ENCODE measurements at regions not wholly inside any gene's neighbourhood (a gene's known extent, or its start where the extent isn't known, plus 50 kb on each side); places are given as distances from the start of the nearest gene placed in this dataset.

GRCh38 chr12:46675736-46676135 lies 150.1 kb downstream of the SLC38A4 start:
- Histone ChIP-seq H3K27me3 (no peaks in the 10 kb centered on the region), H3K9ac (no peak overlapping the region), H3K4me1 (peaks cover 0 to 14% (median 0%) of the 10 kb centered on the region in 10 experiments; a peak in 4 of 20 replicates), H3K27ac (no peak overlapping the region), H3K4me3 (no peak overlapping the region), H3K9me3 (replicated peaks in 1 of 11) (no peaks in the 10 kb centered on the region), H3K36me3 (no peaks in the 10 kb centered on the region), H3K4me2 (no peak overlapping the region), H4K20me1 (no peaks in the 10 kb centered on the region)
- no peak for TF ChIP-seq Cebpa-rat (IDR thresholded peaks at IDR 0.05)

GRCh38 chr12:46674800-46675199 lies 151.0 kb downstream of the SLC38A4 start:
- Histone ChIP-seq H3K36me3 (no peaks in the 10 kb centered on the region), H3K27me3 (no peaks in the 10 kb centered on the region), H3K4me3 (no peak overlapping the region), H3K9me3 (replicated peaks in 1 of 11) (no peaks in the 10 kb centered on the region), H4K20me1 (no peaks in the 10 kb centered on the region), H3K27ac (no peak overlapping the region), H3K4me2 (no peak overlapping the region), H3K4me1 (peaks cover 0 to 14% (median 0%) of the 10 kb centered on the region in 10 experiments; a peak in 4 of 20 replicates), H3K9ac (no peak overlapping the region)
- no peak for TF ChIP-seq Cebpa-rat (IDR thresholded peaks at IDR 0.05)

GRCh38 chr12:46674129-46674528 lies 151.7 kb downstream of the SLC38A4 start:
- H3K4me1 ChIP-seq, result peaks cover 0 to 14% (median 0%) of the 10 kb centered on the region in 10 experiments; a peak in 4 of 20 replicates
- no peaks in the 10 kb centered on the region for H3K36me3 ChIP-seq
- no peaks in the 10 kb centered on the region for H4K20me1 ChIP-seq
- H3K27ac ChIP-seq, result no peak overlapping the region
- no peaks in the 10 kb centered on the region for H3K9me3 ChIP-seq (replicated peaks in 1 of 11)
- no peak overlapping the region for H3K4me3 ChIP-seq
- no peak overlapping the region for H3K9ac ChIP-seq
- no peaks in the 10 kb centered on the region for H3K27me3 ChIP-seq
- no peak for TF ChIP-seq Cebpa-rat (IDR thresholded peaks at IDR 0.05)
- no peak overlapping the region for H3K4me2 ChIP-seq

- no peak overlapping the region for H3K4me3 ChIP-seq
- H3K9ac ChIP-seq, result no peak overlapping the region
- H3K27ac ChIP-seq, result no peak overlapping the region
- TF ChIP-seq Cebpa-rat (IDR thresholded peaks at IDR 0.05), result no peak
- peaks cover 0 to under 1% (median 0%) of the 10 kb centered on the region in 10 experiments; a peak in 1 of 20 replicates for H3K4me1 ChIP-seq
- H3K27me3 ChIP-seq, result no peaks in the 10 kb centered on the region
- H3K4me2 ChIP-seq, result no peak overlapping the region
- no peaks in the 10 kb centered on the region for H3K36me3 ChIP-seq
- no peaks in the 10 kb centered on the region for H4K20me1 ChIP-seq
- H3K9me3 ChIP-seq (replicated peaks in 1 of 11), result no peaks in the 10 kb centered on the region
Observed at GRCh38 chr12:46671102-46671501, 154.7 kb downstream of the SLC38A4 start.

GRCh38 chr12:46670636-46671035 lies 155.2 kb downstream of the SLC38A4 start:
- H3K27me3 ChIP-seq, result no peaks in the 10 kb centered on the region
- TF ChIP-seq Cebpa-rat (IDR thresholded peaks at IDR 0.05), result no peak
- H3K36me3 ChIP-seq, result no peaks in the 10 kb centered on the region
- no peak overlapping the region for H3K4me2 ChIP-seq
- no peaks in the 10 kb centered on the region for H4K20me1 ChIP-seq
- no peak overlapping the region for H3K27ac ChIP-seq
- no peaks in the 10 kb centered on the region for H3K9me3 ChIP-seq (replicated peaks in 1 of 11)
- H3K4me3 ChIP-seq, result no peak overlapping the region
- peaks cover 0 to 5% (median 0%) of the 10 kb centered on the region in 10 experiments; a peak in 3 of 20 replicates for H3K4me1 ChIP-seq
- no peak overlapping the region for H3K9ac ChIP-seq

- Histone ChIP-seq H3K4me3 (no peak overlapping the region), H4K20me1 (no peaks in the 10 kb centered on the region), H3K4me2 (no peak overlapping the region), H3K9me3 (replicated peaks in 1 of 11) (no peaks in the 10 kb centered on the region), H3K27ac (no peak overlapping the region), H3K4me1 (peaks cover 0 to 14% (median 0%) of the 10 kb centered on the region in 10 experiments; a peak in 6 of 20 replicates), H3K36me3 (no peaks in the 10 kb centered on the region), H3K27me3 (no peaks in the 10 kb centered on the region), H3K9ac (no peak overlapping the region)
- TF ChIP-seq Cebpa-rat (IDR thresholded peaks at IDR 0.05), result no peak
Observed at GRCh38 chr12:46669720-46670119, 156.1 kb downstream of the SLC38A4 start.

GRCh38 chr12:46667551-46667950 lies 158.2 kb downstream of the SLC38A4 start:
- Histone ChIP-seq H3K4me3 (no peak overlapping the region), H3K4me1 (peaks cover 0 to 26% (median 0%) of the 10 kb centered on the region in 10 experiments; a peak in 7 of 20 replicates), H3K4me2 (no peak overlapping the region), H3K9me3 (replicated peaks in 1 of 11) (no peaks in the 10 kb centered on the region), H3K9ac (no peak overlapping the region), H3K27ac (no peak overlapping the region), H3K27me3 (no peaks in the 10 kb centered on the region), H4K20me1 (no peaks in the 10 kb centered on the region), H3K36me3 (no peaks in the 10 kb centered on the region)
- TF ChIP-seq Cebpa-rat (IDR thresholded peaks at IDR 0.05), result no peak

GRCh38 chr12:46664761-46665287 lies 161.0 kb downstream of the SLC38A4 start:
- no peaks in the 10 kb centered on the region for H3K9me3 ChIP-seq (replicated peaks in 1 of 11)
- peak overlapping the region in 1 of 10 experiments; percentile 19; a peak in 1 of 20 replicates for H3K4me3 ChIP-seq
- H3K4me2 ChIP-seq, result peak overlapping the region in 4 of 11 experiments; percentile 27 to 75 (median 48); a peak in 7 of 22 replicates
- peak overlapping the region in 3 of 11 experiments; percentile 11 to 53 (median 35); a peak in 3 of 22 replicates for H3K9ac ChIP-seq
- no peaks in the 10 kb centered on the region for H3K27me3 ChIP-seq
- TF ChIP-seq Cebpa-rat (IDR thresholded peaks at IDR 0.05), result no peak
- H3K4me1 ChIP-seq, result peaks cover 0 to 48% (median 6%) of the 10 kb centered on the region in 10 experiments; a peak in 10 of 20 replicates
- H3K36me3 ChIP-seq, result no peaks in the 10 kb centered on the region
- H3K27ac ChIP-seq, result peak overlapping the region in 5 of 11 experiments; percentile 36 to 71 (median 49); a peak in 10 of 22 replicates
- H4K20me1 ChIP-seq, result no peaks in the 10 kb centered on the region

- no peak overlapping the region for H3K9ac ChIP-seq
- peaks cover 0 to 63% (median 8%) of the 10 kb centered on the region in 10 experiments; a peak in 10 of 20 replicates for H3K4me1 ChIP-seq
- H3K4me2 ChIP-seq, result peak overlapping the region in 1 of 11 experiments; percentile 14; a peak in 1 of 22 replicates
Observed at GRCh38 chr12:46663318-46663717, 162.5 kb downstream of the SLC38A4 start.

More at GRCh38 chr12:46663318-46663717, 162.5 kb downstream of the SLC38A4 start:
- H3K4me3 ChIP-seq, result no peak overlapping the region
- no peak overlapping the region for H3K27ac ChIP-seq
- no peak for TF ChIP-seq Cebpa-rat (IDR thresholded peaks at IDR 0.05)
- H4K20me1 ChIP-seq, result no peaks in the 10 kb centered on the region
- no peaks in the 10 kb centered on the region for H3K27me3 ChIP-seq
- H3K9me3 ChIP-seq (replicated peaks in 1 of 11), result no peaks in the 10 kb centered on the region
- no peaks in the 10 kb centered on the region for H3K36me3 ChIP-seq
